Dedifferentiated amniotic fluid mesenchymal stem cell (primary cell): ENCODE measurements at regions not wholly inside any gene's neighbourhood (a gene's known extent, or its start where the extent isn't known, plus 50 kb on each side); places are given as distances from the start of the nearest gene placed in this dataset.
"Not testable (repeated sequence)": the region's sequence is repeated elsewhere in the genome, so short reads cannot be mapped to it uniquely, and the experiment has no call there.

Experiments used
- DNase-seq: peaks from one replicate; pipeline ENCODE4 v3.0.0-alpha.2; 2016; ENCODE audit errors: extremely low spot score

- no peak for DNase-seq
Observed at GRCh38 chr6:146985111-146985510, 219.1 kb upstream of the STXBP5 start.

- DNase-seq = no peak
Observed at GRCh38 chr6:146985966-146986365, 218.3 kb upstream of the STXBP5 start.

- not testable (repeated sequence) for DNase-seq
Observed at GRCh38 chr6:146987938-146988337, 216.3 kb upstream of the STXBP5 start.

GRCh38 chr6:146989860-146990259, 214.4 kb upstream of the STXBP5 start:
- no peak for DNase-seq

- no peak for DNase-seq
Observed at GRCh38 chr6:146990284-146990683, 213.9 kb upstream of the STXBP5 start.

- no peak for DNase-seq
Observed at GRCh38 chr6:146990821-146991798, 213.1 kb upstream of the STXBP5 start.

- DNase-seq = no peak
Observed at GRCh38 chr6:146997062-146997461, 207.2 kb upstream of the STXBP5 start.

- DNase-seq = no peak
Observed at GRCh38 chr6:146999766-147000165, 204.5 kb upstream of the STXBP5 start.

GRCh38 chr6:147000545-147001488, 203.4 kb upstream of the STXBP5 start:
- peak; percentile 54 for DNase-seq

GRCh38 chr6:147001621-147002020, 202.6 kb upstream of the STXBP5 start:
- no peak for DNase-seq

GRCh38 chr6:147003186-147003585, 201.0 kb upstream of the STXBP5 start:
- no peak for DNase-seq

- no peak for DNase-seq
Observed at GRCh38 chr6:147005499-147005898, 198.7 kb upstream of the STXBP5 start.

- no peak for DNase-seq
Observed at GRCh38 chr6:147007441-147007840, 196.8 kb upstream of the STXBP5 start.

GRCh38 chr6:147009358-147009757, 194.9 kb upstream of the STXBP5 start:
- DNase-seq = no peak

- DNase-seq = no peak
Observed at GRCh38 chr6:147015674-147016073, 188.5 kb upstream of the STXBP5 start.

- no peak for DNase-seq
Observed at GRCh38 chr6:147016440-147016839, 187.8 kb upstream of the STXBP5 start.

- DNase-seq = no peak
Observed at GRCh38 chr6:147017153-147017552, 187.1 kb upstream of the STXBP5 start.

- DNase-seq = no peak
Observed at GRCh38 chr6:147019001-147019400, 185.2 kb upstream of the STXBP5 start.

GRCh38 chr6:147022041-147022440, 182.2 kb upstream of the STXBP5 start:
- no peak for DNase-seq

- DNase-seq = no peak
Observed at GRCh38 chr6:147023148-147023547, 181.1 kb upstream of the STXBP5 start.

GRCh38 chr6:147023581-147023980, 180.6 kb upstream of the STXBP5 start:
- DNase-seq = no peak

- DNase-seq = no peak
Observed at GRCh38 chr6:147029923-147030322, 174.3 kb upstream of the STXBP5 start.
